ENCODE measurements at regions not wholly inside any gene's neighbourhood (a gene's known extent, or its start where the extent isn't known, plus 50 kb on each side); places are given as distances from the start of the nearest gene placed in this dataset.

- TF ChIP-seq, protein P1, sequence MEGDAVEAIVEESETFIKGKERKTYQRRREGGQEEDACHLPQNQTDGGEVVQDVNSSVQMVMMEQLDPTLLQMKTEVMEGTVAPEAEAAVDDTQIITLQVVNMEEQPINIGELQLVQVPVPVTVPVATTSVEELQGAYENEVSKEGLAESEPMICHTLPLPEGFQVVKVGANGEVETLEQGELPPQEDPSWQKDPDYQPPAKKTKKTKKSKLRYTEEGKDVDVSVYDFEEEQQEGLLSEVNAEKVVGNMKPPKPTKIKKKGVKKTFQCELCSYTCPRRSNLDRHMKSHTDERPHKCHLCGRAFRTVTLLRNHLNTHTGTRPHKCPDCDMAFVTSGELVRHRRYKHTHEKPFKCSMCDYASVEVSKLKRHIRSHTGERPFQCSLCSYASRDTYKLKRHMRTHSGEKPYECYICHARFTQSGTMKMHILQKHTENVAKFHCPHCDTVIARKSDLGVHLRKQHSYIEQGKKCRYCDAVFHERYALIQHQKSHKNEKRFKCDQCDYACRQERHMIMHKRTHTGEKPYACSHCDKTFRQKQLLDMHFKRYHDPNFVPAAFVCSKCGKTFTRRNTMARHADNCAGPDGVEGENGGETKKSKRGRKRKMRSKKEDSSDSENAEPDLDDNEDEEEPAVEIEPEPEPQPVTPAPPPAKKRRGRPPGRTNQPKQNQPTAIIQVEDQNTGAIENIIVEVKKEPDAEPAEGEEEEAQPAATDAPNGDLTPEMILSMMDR (IDR thresholded peaks at IDR 0.05; ENCODE audit: poor library complexity): no peak
- TF ChIP-seq EZH2phosphoT487 (IDR thresholded peaks at IDR 0.05; ENCODE audit: low read depth, severe bottlenecking, unreplicated experiment) (no peak), EZH2 (IDR thresholded peaks at IDR 0.05; ENCODE audit: borderline replicate concordance) (no peak)
These were observed 578.7 kb downstream of the MAFB start for GRCh38 chr20:40110311-40110831.
